Esophagus mucosa (tissue), 1 donor: ENCODE measurements at regions not wholly inside any gene's neighbourhood (a gene's known extent, or its start where the extent isn't known, plus 50 kb on each side); places are given as distances from the start of the nearest gene placed in this dataset.

Experiments
- ATAC-seq: fragments of 200-7000 bp; cut with Tn5 transposase; one replicate; pipeline ENCODE4 v1.9.1; 2020
- donor health status: DM: yes; HTN: yes; CAD: no.

DNA sequence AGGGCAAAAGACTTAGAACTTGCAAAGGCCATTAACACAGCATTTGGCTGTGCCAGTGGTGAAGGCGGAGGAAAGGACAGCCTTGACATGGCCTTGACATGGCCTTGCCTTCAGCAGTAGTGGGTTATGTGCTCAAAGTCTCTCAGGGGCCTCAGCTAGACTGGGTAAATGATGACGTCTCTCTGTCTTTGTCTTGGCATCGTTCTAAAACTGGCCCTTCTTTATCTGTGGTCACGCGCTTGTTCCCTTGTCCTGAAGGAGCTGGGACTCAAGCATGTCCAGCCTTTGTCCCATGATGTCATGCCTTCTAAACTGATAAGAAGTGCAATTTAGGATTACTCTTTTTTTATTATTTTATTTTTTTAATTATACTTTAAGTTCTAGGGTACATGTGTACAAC, 88.7 kb upstream of the ATP10B start:
- no peak for ATAC-seq

- ATAC-seq = peak; percentile 98
Measured at GRCh38 chr5:160938532-160938931, 86.5 kb upstream of the ATP10B start.

GRCh38 chr5:160937570-160937969, 85.6 kb upstream of the ATP10B start:
- peak; percentile 72 for ATAC-seq

DNA sequence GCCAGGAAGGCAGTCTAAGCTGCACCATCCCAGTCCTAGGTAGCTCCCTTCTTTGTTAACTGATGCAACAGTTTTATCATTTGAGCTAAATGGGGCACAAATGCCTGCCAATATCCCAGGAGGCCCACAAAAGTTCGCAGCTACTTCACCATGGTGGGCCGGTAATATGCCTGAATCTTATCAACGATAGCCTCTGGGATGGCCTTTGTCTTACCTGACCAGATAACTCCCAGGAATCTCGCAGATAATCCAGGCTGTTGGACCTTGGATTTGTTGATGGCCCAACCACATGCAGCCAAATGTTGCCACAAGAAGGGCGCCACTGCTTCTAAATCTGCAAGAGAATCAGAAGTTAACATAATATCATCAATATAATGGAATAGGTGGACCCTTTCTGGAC, 83.8 kb upstream of the ATP10B start:
- ATAC-seq = no peak

DNA sequence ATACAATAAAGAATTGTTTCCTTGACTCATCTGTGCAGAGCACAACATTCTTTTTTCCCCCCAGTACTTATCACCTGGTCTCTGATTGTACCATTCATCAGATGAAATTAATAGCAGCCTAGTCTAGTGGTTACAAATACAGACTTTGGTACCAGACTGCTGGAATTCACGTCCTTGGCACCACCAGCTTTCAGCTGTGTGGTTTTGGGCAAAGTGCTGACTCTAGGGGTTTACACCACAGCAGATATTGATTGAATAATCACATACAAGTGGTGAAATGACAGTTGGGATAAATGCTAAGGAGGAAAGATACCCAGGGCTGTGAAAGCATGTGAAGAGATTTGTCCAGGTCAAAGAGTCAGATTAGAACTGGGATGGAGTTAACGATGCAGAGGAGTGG, 79.3 kb upstream of the ATP10B start:
- no peak for ATAC-seq

GRCh38 chr5:160930406-160930805, 78.4 kb upstream of the ATP10B start:
- peak; percentile 17 for ATAC-seq

DNA sequence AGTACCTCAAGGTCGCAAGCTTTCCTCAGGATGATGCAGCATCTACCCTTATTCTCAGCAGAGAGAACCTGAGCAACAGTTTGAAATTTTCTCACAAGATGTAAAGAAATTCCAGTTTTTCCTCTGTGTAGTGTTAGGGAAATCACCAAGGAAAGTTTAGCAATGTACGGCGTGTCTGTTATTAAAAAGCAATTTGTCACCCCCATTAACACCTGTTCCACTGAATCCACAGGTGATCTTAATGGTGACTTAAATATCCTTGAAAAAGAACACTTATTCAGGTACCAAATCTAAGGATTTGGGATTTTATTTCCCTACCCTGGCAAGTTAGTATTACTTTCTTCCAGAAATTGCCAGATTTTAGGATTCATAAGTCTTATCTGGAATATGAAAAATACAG, 77.9 kb upstream of the ATP10B start:
- ATAC-seq = no peak

- peak; percentile 91 for ATAC-seq
Measured at GRCh38 chr5:160929360-160929759, 77.3 kb upstream of the ATP10B start.

GRCh38 chr5:160926428-160926827, 74.4 kb upstream of the ATP10B start:
- peak; percentile 35 for ATAC-seq

DNA sequence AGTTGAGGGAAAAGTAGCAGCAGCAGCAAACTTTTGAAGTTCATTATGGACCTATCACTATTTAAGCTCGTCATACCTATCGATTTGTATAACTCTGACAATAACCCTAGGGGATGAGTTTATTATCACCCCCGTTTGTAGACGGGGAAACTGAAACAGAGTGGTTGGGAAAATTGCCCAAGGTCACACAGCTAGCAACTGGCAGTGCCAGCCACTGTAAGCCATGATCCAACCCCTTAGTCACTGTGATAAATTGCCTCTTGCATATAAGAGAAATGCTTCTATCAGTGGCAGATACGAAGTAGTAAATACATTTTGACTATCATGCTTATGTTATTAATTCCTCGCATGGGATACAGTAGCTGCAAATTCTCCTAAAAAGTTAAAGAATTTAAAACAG, 73.3 kb upstream of the ATP10B start:
- no peak for ATAC-seq

DNA sequence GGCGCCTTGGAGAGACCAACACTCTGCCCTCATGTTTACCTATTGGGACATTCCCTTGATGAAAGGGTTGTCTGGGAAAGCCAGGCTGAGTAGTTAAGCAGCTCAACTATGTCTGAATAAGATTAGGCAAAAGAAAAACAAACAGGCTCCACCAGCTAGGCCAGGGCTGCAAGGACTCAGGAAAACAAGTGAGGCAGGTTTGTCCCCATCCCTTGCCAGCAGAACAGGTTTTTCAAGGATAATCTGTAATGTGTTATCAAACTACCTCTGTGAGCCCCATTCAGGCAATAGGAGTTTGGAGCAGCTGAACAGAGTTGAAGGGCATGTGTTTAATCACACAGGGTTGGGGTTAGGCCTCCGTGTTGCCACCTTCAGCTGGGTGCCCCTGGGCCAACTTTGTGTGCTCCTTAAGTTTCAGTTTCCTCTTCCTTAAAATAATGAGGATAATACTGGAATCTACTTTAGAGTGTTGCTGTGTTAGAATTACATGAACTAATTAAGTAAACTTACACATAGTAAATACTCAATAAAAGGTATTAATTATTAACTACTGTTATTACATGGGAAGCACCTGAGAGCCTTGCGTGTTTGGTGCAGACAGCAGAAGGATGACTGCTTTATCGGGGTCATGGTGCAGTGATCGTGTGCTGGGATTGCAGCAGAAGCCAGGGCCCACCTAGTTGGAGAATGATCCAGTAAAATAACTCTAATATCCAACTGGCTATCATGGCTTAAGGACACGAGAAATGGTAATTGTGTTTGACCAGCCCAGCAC, 72.1 kb upstream of the ATP10B start:
- peak; percentile 93 for ATAC-seq

DNA sequence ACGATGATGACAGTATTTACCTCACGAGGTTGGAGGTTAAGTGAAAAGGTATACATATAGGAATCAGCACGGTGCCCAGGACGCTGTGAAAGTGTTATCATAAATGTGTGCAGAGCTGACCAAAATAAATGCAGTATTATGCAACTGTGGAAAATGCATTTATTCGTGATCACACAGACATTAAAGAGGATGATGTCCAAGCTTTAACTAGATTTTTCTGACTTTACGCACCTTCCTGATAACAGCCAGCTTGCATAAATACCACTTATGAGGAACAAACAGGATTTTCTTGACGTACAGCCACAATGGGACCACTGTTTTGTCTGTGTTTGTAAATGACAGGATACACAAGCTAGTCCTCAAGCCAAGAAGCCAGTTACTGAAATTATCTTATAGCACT, 71.4 kb upstream of the ATP10B start:
- no peak for ATAC-seq

GRCh38 chr5:160922311-160922710, 70.3 kb upstream of the ATP10B start:
- ATAC-seq = no peak

- no peak for ATAC-seq
Measured at GRCh38 chr5:160921423-160922285, 69.6 kb upstream of the ATP10B start.

GRCh38 chr5:160919626-160920025, 67.6 kb upstream of the ATP10B start:
- ATAC-seq = no peak

DNA sequence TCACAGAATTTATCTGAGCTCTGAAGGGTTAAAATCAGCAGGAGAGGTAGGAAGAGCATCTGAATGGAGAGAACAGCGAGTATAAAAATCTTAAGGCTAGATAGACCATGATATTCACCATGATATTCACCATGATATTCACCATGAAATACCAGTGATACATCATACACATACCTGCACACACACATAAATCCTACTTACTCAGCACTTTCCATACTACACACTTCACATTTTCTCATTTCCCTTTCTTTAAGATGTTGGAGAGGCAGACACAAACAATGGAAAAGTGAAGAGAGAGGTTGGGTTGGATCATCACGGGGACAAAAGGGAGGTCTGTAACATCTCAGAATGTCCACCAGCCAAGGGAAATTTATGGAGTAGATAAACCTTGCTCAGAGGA, 66.4 kb upstream of the ATP10B start:
- ATAC-seq = no peak

DNA sequence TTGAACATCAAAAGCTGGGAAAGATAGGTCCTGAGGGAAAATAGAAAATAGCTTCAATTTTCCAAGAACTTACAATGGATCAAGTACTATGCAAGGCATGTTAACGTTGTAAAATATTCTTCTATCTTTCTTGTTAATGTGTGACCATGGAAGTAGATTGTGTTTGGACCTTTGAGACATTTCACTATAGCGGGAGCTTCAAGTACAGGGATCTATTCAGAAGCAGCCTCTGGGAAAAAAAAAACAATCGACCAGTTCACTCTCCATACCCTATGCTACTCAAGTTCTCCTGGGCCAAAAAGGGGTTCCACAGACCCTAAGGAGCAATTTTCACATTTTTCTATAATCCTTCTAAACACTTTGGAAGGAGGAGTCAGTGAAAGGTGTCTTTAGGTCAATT, 54.1 kb upstream of the ATP10B start:
- ATAC-seq = no peak

GRCh38 chr5:160905285-160905684, 53.3 kb upstream of the ATP10B start:
- no peak for ATAC-seq

DNA sequence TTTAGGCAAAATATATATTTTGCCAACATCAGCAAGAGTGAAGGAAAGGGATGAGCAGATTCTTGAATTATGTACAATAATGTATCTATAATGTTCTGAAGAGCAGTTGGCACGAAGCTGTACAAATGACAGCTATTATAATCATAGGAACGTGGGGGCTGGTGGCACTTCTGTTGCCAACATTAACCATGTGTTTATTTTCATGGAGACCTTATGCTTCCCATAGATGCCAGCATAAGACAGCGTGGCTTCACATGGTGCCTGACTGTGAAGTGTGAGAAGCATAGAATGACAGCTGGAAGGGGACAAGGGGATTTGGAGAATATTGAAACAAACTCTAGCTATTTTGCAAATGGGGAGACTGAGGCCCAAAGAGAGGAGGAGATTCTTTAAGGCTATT, 52.6 kb upstream of the ATP10B start:
- no peak for ATAC-seq

GRCh38 chr5:160903551-160903950, 51.5 kb upstream of the ATP10B start:
- ATAC-seq = no peak

DNA sequence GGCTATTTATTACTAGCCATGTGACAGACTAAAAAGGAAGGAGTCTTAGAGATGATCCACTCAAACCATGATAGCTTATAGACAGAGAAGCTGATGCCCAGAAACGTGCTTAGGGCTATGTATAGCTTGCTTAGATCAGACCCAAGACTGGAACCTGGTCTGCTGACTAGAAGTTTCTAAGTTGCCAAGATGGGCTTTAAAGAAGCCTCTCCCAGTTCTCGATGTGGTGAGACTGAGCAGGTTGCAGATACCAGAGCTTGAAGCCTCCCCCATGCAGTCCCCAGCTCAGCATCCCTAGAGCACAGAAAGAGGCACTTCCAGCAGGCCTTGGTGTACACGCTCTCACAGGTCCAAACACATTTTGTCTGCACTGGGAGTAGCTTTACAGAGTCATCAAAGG, 51.1 kb upstream of the ATP10B start:
- peak; percentile 69 for ATAC-seq
